H9 (cell line): ENCODE measurements at regions not wholly inside any gene's neighbourhood (a gene's known extent, or its start where the extent isn't known, plus 50 kb on each side); places are given as distances from the start of the nearest gene placed in this dataset.

Source experiments
- DNase-seq: peaks from one replicate; pipeline ENCODE4 v3.0.0-alpha.2; 2017
- H2AFZ ChIP-seq: one replicate; pipeline ENCODE4 v1.6.1; 2013; ENCODE audit warnings: mild to moderate bottlenecking, low read length, control low read depth, moderate library complexity
- H2AK5ac ChIP-seq: 2 replicates; pipeline ENCODE4 v1.6.1; 2013; ENCODE audit warnings: low read length, control low read depth, mixed read lengths; ENCODE audit not compliant: insufficient read length
- H2BK120ac ChIP-seq: one replicate; pipeline ENCODE4 v1.6.1; 2013; ENCODE audit warnings: low read depth, mild to moderate bottlenecking, low read length, control low read depth, inconsistent platforms; ENCODE audit not compliant: poor library complexity, severe bottlenecking
- H2BK12ac ChIP-seq: 2 replicates; pipeline ENCODE4 v1.6.1; 2013; ENCODE audit warnings: low read length, control low read depth, mixed read lengths, low read depth; ENCODE audit not compliant: insufficient read length
- H2BK15ac ChIP-seq: 2 replicates; pipeline ENCODE4 v1.6.1; 2013; ENCODE audit warnings: low read depth, low read length, control low read depth
- H2BK20ac ChIP-seq: one replicate; pipeline ENCODE4 v1.6.1; 2013; ENCODE audit warnings: low read depth, mild to moderate bottlenecking, low read length, control low read depth, inconsistent platforms; ENCODE audit not compliant: poor library complexity, severe bottlenecking
- H2BK5ac ChIP-seq: 2 replicates; pipeline ENCODE4 v1.6.1; 2013; ENCODE audit warnings: low read length, control low read depth, mixed read lengths; ENCODE audit not compliant: insufficient read length
- H3K14ac ChIP-seq: 2 replicates; pipeline ENCODE4 v1.6.1; 2013; ENCODE audit warnings: low read length, control low read depth; ENCODE audit not compliant: insufficient read depth
- H3K18ac ChIP-seq: 2 replicates; pipeline ENCODE4 v1.6.1; 2013; ENCODE audit warnings: low read depth, mild to moderate bottlenecking, mixed read lengths, low read length, control low read depth; ENCODE audit not compliant: insufficient read length
- H3K23ac ChIP-seq: 2 replicates; pipeline ENCODE4 v1.6.1; 2013; ENCODE audit warnings: low read length, control low read depth, mixed read lengths, low read depth; ENCODE audit not compliant: insufficient read length
- H3K23me2 ChIP-seq: 2 replicates; pipeline ENCODE4 v1.6.1; 2013; ENCODE audit warnings: low read depth, mild to moderate bottlenecking, mixed read lengths, low read length, control low read depth; ENCODE audit not compliant: insufficient read length, poor library complexity, severe bottlenecking
- H3K27ac ChIP-seq: 2 replicates; pipeline ENCODE4 v1.5.1; 2013; ENCODE audit warnings: low read length, control low read depth, mixed read lengths, low read depth; ENCODE audit not compliant: insufficient read length
- H3K27me3 ChIP-seq: 2 replicates; pipeline ENCODE4 v1.6.1; 2013; ENCODE audit warnings: low read length, control low read depth, inconsistent platforms; ENCODE audit not compliant: insufficient read depth
- H3K4ac ChIP-seq: 2 replicates; pipeline ENCODE4 v1.6.1; 2013; ENCODE audit warnings: low read depth, mild to moderate bottlenecking, control low read depth, inconsistent platforms, low read length, moderate library complexity
- H3K4me1 ChIP-seq: 2 replicates; pipeline ENCODE4 v1.6.1; 2013; ENCODE audit warnings: low read length, control low read depth, inconsistent platforms; ENCODE audit not compliant: insufficient read depth
- H3K4me2 ChIP-seq: 2 replicates; pipeline ENCODE4 v1.6.1; 2013; ENCODE audit warnings: low read length, control low read depth, mixed read lengths; ENCODE audit not compliant: insufficient read length, insufficient read depth
- H3K56ac ChIP-seq: 2 replicates; pipeline ENCODE4 v1.6.1; 2013; ENCODE audit warnings: low read depth, mild to moderate bottlenecking, mixed read lengths, low read length, control low read depth; ENCODE audit not compliant: insufficient read length
- H3K79me1 ChIP-seq: 2 replicates; pipeline ENCODE4 v1.6.1; 2013; ENCODE audit warnings: low read depth, mild to moderate bottlenecking, moderate library complexity, low read length, control low read depth, inconsistent platforms; ENCODE audit not compliant: insufficient read depth, poor library complexity, severe bottlenecking
- H3K79me2 ChIP-seq: 2 replicates; pipeline ENCODE4 v1.6.1; 2013; ENCODE audit warnings: low read length, control low read depth, inconsistent platforms; ENCODE audit not compliant: insufficient read depth
- H3K9ac ChIP-seq: 2 replicates; pipeline ENCODE4 v1.6.1; 2013; ENCODE audit warnings: low read length, control low read depth, mixed read lengths; ENCODE audit not compliant: insufficient read length; ENCODE audit errors: extremely low read depth
- H3K9me3 ChIP-seq: one replicate; pipeline ENCODE4 v1.6.1; 2013; ENCODE audit warnings: low read depth, low read length, inconsistent platforms; ENCODE audit not compliant: control insufficient read depth
- H3T11ph ChIP-seq: one replicate; pipeline ENCODE4 v1.6.1; 2013; ENCODE audit warnings: mild to moderate bottlenecking, low read length, control low read depth, inconsistent platforms
- H4K20me1 ChIP-seq: one replicate; pipeline ENCODE4 v1.6.1; 2013; ENCODE audit not compliant: control insufficient read depth, insufficient read length, insufficient read depth
- H4K5ac ChIP-seq: 2 replicates; pipeline ENCODE4 v1.6.1; 2013; ENCODE audit warnings: low read depth, mild to moderate bottlenecking, mixed read lengths, low read length, control low read depth; ENCODE audit not compliant: insufficient read length
- H4K8ac ChIP-seq: replicated peaks from 2 replicates; pipeline ENCODE4 v1.6.1; 2013; ENCODE audit warnings: low read length, control low read depth, mixed read lengths, low read depth; ENCODE audit not compliant: insufficient read length
- H4K91ac ChIP-seq: 2 replicates; pipeline ENCODE4 v1.6.1; 2013; ENCODE audit warnings: low read depth, mild to moderate bottlenecking, moderate library complexity, mixed read lengths, low read length, control low read depth; ENCODE audit not compliant: insufficient read length
- H3K27ac Mint-ChIP-seq, 3 experiments: 2 replicates in 2 of 3; 3 replicates in 1 of 3; pipeline ENCODE4 v1.8.0; 2020 to 2021; ENCODE audit warnings: mixed read lengths in 3 of 3, mild to moderate bottlenecking in 1 of 3, moderate library complexity in 1 of 3
- H3K27me3 Mint-ChIP-seq: 2 replicates; pipeline ENCODE4 v1.8.0; 2021; ENCODE audit warnings: low read depth, mild to moderate bottlenecking, moderate library complexity, mixed read lengths
- H3K36me3 Mint-ChIP-seq, 3 experiments: 2 replicates in 2 of 3; 3 replicates in 1 of 3; pipeline ENCODE4 v1.8.0; 2020 to 2021; ENCODE audit warnings: low read depth in 3 of 3, mixed read lengths in 3 of 3; ENCODE audit not compliant: insufficient read depth in 1 of 3
- H3K4me1 Mint-ChIP-seq, 2 experiments: 2 replicates each; pipeline ENCODE4 v1.8.0; 2020; ENCODE audit warnings: mixed read lengths in 2 of 2
- H3K4me3 Mint-ChIP-seq, 2 experiments: 2 replicates in 1 of 2; 3 replicates in 1 of 2; pipeline ENCODE4 v1.8.0; 2020 to 2021; ENCODE audit warnings: mild to moderate bottlenecking in 2 of 2, mixed read lengths in 2 of 2, moderate library complexity in 1 of 2
- H3K9me3 Mint-ChIP-seq, 2 experiments: 2 replicates in 1 of 2; 3 replicates in 1 of 2; pipeline ENCODE4 v1.8.0; 2020; ENCODE audit warnings: mild to moderate bottlenecking in 2 of 2, mixed read lengths in 2 of 2, moderate library complexity in 1 of 2
- WGBS: extraction: QIAGEN DNeasy Blood & Tissue Kit; methylation state at CpG from one replicate; pipeline ENCODE4 v1.1.7; 2013; ENCODE audit warnings: missing lambda C conversion rate, low lambda C conversion rate, mixed read lengths; ENCODE audit not compliant: insufficient read length; ENCODE audit errors: extremely low coverage; 5-methylcytosine and 5-hydroxymethylcytosine counted together
- TF ChIP-seq, protein P1 (sequence below): fragments of 200-600 bp; sonication (generic); conservative IDR thresholded peaks from 3 replicates; pipeline ENCODE4 v1.8.0; 2021; ENCODE audit warnings: antibody characterized with exemption, mild to moderate bottlenecking

DNA sequence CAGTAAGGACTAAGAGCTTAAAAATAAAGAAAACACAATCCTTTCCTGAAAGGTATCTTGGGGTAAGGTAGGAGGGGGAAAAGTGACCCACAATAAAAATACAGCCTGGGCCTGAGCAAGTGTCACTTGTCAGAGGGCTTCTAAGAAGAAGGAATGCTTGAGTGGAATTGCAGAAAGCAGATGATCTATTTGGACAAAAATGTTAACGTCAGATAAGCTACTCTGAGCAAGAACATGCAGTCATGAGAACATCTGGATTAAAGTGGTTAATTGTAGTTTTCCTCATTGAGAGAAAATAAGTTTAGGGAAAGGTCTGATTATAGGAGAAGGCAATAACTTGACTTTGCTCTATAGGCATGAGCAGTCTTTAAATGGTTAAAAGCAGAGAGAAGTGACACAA lies 581.9 kb downstream of the HTR1B start:
- Histone ChIP-seq H3K27me3 (no peaks in the 10 kb centered on the region), H3K4ac (no peak overlapping the region), H3K4me2 (no peak overlapping the region), H3K79me2 (no peaks in the 10 kb centered on the region), H2AK5ac (no peak overlapping the region), H3K4me1 (no peaks in the 10 kb centered on the region; the same call in 1 of the 2 replicates), H4K8ac (no peak overlapping the region), H2BK12ac (no peak overlapping the region), H3K14ac (no peak overlapping the region), H3K18ac (no peak overlapping the region), H3K23me2 (peaks cover 3% of the 10 kb centered on the region), H3K27ac (no peak overlapping the region), H3T11ph (no peak overlapping the region), H2AFZ (no peak overlapping the region), H3K9ac (no peak overlapping the region), H3K9me3 (no peaks in the 10 kb centered on the region), H2BK5ac (no peak overlapping the region), H4K91ac (no peak overlapping the region), H2BK20ac (no peak overlapping the region), H3K79me1 (no peaks in the 10 kb centered on the region), H2BK15ac (no peak overlapping the region), H2BK120ac (no peak overlapping the region), H4K20me1 (no peaks in the 10 kb centered on the region), H3K56ac (no peak overlapping the region), H4K5ac (no peak overlapping the region), H3K23ac (no peak overlapping the region)
- Mint-ChIP-seq H3K36me3 (peaks cover 0 to 5% (median 0%) of the 10 kb centered on the region in 3 experiments; a peak in 3 of 7 replicates), H3K9me3 (peaks cover 0 to 2% of the 10 kb centered on the region in 2 experiments; a peak in 2 of 5 replicates), H3K4me1 (peaks cover 3 to 7% of the 10 kb centered on the region in 2 experiments), H3K27me3 (no peaks in the 10 kb centered on the region), H3K27ac (no peak overlapping the region), H3K4me3 (no peak overlapping the region)
- TF ChIP-seq, protein P1, sequence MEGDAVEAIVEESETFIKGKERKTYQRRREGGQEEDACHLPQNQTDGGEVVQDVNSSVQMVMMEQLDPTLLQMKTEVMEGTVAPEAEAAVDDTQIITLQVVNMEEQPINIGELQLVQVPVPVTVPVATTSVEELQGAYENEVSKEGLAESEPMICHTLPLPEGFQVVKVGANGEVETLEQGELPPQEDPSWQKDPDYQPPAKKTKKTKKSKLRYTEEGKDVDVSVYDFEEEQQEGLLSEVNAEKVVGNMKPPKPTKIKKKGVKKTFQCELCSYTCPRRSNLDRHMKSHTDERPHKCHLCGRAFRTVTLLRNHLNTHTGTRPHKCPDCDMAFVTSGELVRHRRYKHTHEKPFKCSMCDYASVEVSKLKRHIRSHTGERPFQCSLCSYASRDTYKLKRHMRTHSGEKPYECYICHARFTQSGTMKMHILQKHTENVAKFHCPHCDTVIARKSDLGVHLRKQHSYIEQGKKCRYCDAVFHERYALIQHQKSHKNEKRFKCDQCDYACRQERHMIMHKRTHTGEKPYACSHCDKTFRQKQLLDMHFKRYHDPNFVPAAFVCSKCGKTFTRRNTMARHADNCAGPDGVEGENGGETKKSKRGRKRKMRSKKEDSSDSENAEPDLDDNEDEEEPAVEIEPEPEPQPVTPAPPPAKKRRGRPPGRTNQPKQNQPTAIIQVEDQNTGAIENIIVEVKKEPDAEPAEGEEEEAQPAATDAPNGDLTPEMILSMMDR: no peak
- DNase-seq: no peak
- WGBS: no CpG with 5 or more reads among the region's 1 CpG
